ENCODE measurements at regions not wholly inside any gene's neighbourhood (a gene's known extent, or its start where the extent isn't known, plus 50 kb on each side); places are given as distances from the start of the nearest gene placed in this dataset.

GRCh38 chr1:22295856-22296255, 153.0 kb upstream of the WNT4 start:
- H3K27me3 ChIP-seq (ENCODE audit: insufficient read depth, low read length), result no peaks in the 10 kb centered on the region; the same call in 1 of the 2 replicates
- H3K27ac ChIP-seq (ENCODE audit: low read depth, low read length, poor library complexity, severe bottlenecking), result no peak overlapping the region

GRCh38 chr1:22296701-22297591, 154.0 kb upstream of the WNT4 start:
- Histone ChIP-seq H2AFZ (ENCODE audit: low read length) (no peak overlapping the region), H3K27ac (ENCODE audit: low read depth, low read length, poor library complexity, severe bottlenecking) (no peak overlapping the region), H3K27me3 (ENCODE audit: insufficient read depth, low read length) (no peaks in the 10 kb centered on the region; the same call in 1 of the 2 replicates), H3K4me3 (ENCODE audit: low read depth, low read length, poor library complexity, severe bottlenecking) (no peak overlapping the region), H3K9me3 (ENCODE audit: low read length) (no peaks in the 10 kb centered on the region), H3K9ac (ENCODE audit: low read length) (no peak overlapping the region), H3K79me2 (ENCODE audit: insufficient read depth, low read length) (no peaks in the 10 kb centered on the region), H3K36me3 (ENCODE audit: insufficient read depth, low read length) (no peaks in the 10 kb centered on the region), H3F3A (ENCODE audit: insufficient read depth, low read length) (no peaks in the 10 kb centered on the region), H4K20me1 (ENCODE audit: insufficient read depth, low read length) (no peaks in the 10 kb centered on the region), H3K4me2 (ENCODE audit: low read length) (no peak overlapping the region), H3K4me1 (ENCODE audit: insufficient read depth, low read length, severe bottlenecking) (no peaks in the 10 kb centered on the region), H3K9me2 (ENCODE audit: low read depth, low read length) (no peaks in the 10 kb centered on the region)
- TF ChIP-seq CTCF (IDR thresholded peaks at IDR 0.05; ENCODE audit: low read length), result no peak
- TF ChIP-seq EZH2 (IDR thresholded peaks at IDR 0.05; ENCODE audit: borderline replicate concordance, low read length), result no peak

More at GRCh38 chr1:22295856-22296255, 153.0 kb upstream of the WNT4 start:
- H3K9me2 ChIP-seq (ENCODE audit: low read depth, low read length), result no peaks in the 10 kb centered on the region
- no peak for TF ChIP-seq EZH2 (IDR thresholded peaks at IDR 0.05; ENCODE audit: borderline replicate concordance, low read length)
- no peak for TF ChIP-seq CTCF (IDR thresholded peaks at IDR 0.05; ENCODE audit: low read length)
- H3K4me1 ChIP-seq (ENCODE audit: insufficient read depth, low read length, severe bottlenecking), result no peaks in the 10 kb centered on the region
- no peaks in the 10 kb centered on the region for H4K20me1 ChIP-seq (ENCODE audit: insufficient read depth, low read length)
- no peak overlapping the region for H3K4me3 ChIP-seq (ENCODE audit: low read depth, low read length, poor library complexity, severe bottlenecking)
- no peaks in the 10 kb centered on the region for H3K9me3 ChIP-seq (ENCODE audit: low read length)
- H3K36me3 ChIP-seq (ENCODE audit: insufficient read depth, low read length), result no peaks in the 10 kb centered on the region
- H3K9ac ChIP-seq (ENCODE audit: low read length), result no peak overlapping the region
- no peak overlapping the region for H2AFZ ChIP-seq (ENCODE audit: low read length)
- no peaks in the 10 kb centered on the region for H3F3A ChIP-seq (ENCODE audit: insufficient read depth, low read length)
- H3K79me2 ChIP-seq (ENCODE audit: insufficient read depth, low read length), result no peaks in the 10 kb centered on the region
- no peak overlapping the region for H3K4me2 ChIP-seq (ENCODE audit: low read length)

GRCh38 chr1:22297999-22298398, 153.7 kb upstream of the ZBTB40 start:
- no peak overlapping the region for H3K9ac ChIP-seq (ENCODE audit: low read length)
- H3K9me3 ChIP-seq (ENCODE audit: low read length), result no peaks in the 10 kb centered on the region
- H3K36me3 ChIP-seq (ENCODE audit: insufficient read depth, low read length), result no peaks in the 10 kb centered on the region
- H2AFZ ChIP-seq (ENCODE audit: low read length), result no peak overlapping the region
- H3F3A ChIP-seq (ENCODE audit: insufficient read depth, low read length), result no peaks in the 10 kb centered on the region
- TF ChIP-seq CTCF (IDR thresholded peaks at IDR 0.05; ENCODE audit: low read length) (no peak), EZH2 (IDR thresholded peaks at IDR 0.05; ENCODE audit: borderline replicate concordance, low read length) (no peak)
- no peak overlapping the region for H3K4me3 ChIP-seq (ENCODE audit: low read depth, low read length, poor library complexity, severe bottlenecking)
- H3K27ac ChIP-seq (ENCODE audit: low read depth, low read length, poor library complexity, severe bottlenecking), result no peak overlapping the region
- no peaks in the 10 kb centered on the region for H3K4me1 ChIP-seq (ENCODE audit: insufficient read depth, low read length, severe bottlenecking)
- no peaks in the 10 kb centered on the region for H3K9me2 ChIP-seq (ENCODE audit: low read depth, low read length)
- no peaks in the 10 kb centered on the region for H3K79me2 ChIP-seq (ENCODE audit: insufficient read depth, low read length)
- no peaks in the 10 kb centered on the region for H4K20me1 ChIP-seq (ENCODE audit: insufficient read depth, low read length)
- no peaks in the 10 kb centered on the region; the same call in 1 of the 2 replicates for H3K27me3 ChIP-seq (ENCODE audit: insufficient read depth, low read length)
- H3K4me2 ChIP-seq (ENCODE audit: low read length), result no peak overlapping the region

Data from OCI-LY1 (cell line).